HepG2 (cell line): ENCODE measurements at regions not wholly inside any gene's neighbourhood (a gene's known extent, or its start where the extent isn't known, plus 50 kb on each side); places are given as distances from the start of the nearest gene placed in this dataset.

Experiments used
- ATAC-seq: fragments of 200-7000 bp; cut with Tn5 transposase; 3 replicates; pipeline ENCODE4 v1.9.1; 2020; ENCODE audit warnings: mild to moderate bottlenecking, moderate library complexity
- BruUV-seq: library from RNA; stranded (reverse); fragments of 400-500 nt; replicated peaks from 2 replicates; lab custom pipeline; 2021; lab: Mats Ljungman, UMichigan
- CTCF ChIA-PET: fragments of 300-600 bp; formaldehyde crosslinking; extraction: SDS; loops from one replicate; lab custom pipeline; 2021; ENCODE audit warnings: low total read pairs, inconsistent platforms, low intra/inter-chr PET ratio; lab: Yijun Ruan, JAX
- POLR2A ChIA-PET: fragments of 350-600 bp; sonication (Branson Sonifier 250); formaldehyde crosslinking; loops from one replicate; lab custom pipeline; 2020; ENCODE audit warnings: antibody characterized with exemption, inconsistent platforms; lab: Yijun Ruan, JAX
- DNase-seq: peaks from one replicate; pipeline ENCODE4 v3.0.0-alpha.2; 2015; ENCODE audit warnings: low spot score
- FAIRE-seq: peaks from 3 replicates; lab custom pipeline; 2011; peaks lifted over from hg19 to GRCh38; lab: Jason Lieb, UNC
- H2AFZ ChIP-seq: one replicate; pipeline ENCODE4 v1.6.1; 2011; ENCODE audit warnings: low read length, inconsistent platforms
- H3K27ac ChIP-seq: fragments of 300-600 bp; 3 replicates; pipeline ENCODE4 v1.8.0; 2011; ENCODE audit warnings: mixed run types, mild to moderate bottlenecking, mixed read lengths, low read length, inconsistent platforms; ENCODE audit not compliant: insufficient read depth; ENCODE audit errors: extremely low read length
- H3K27me3 ChIP-seq, 2 experiments: fragments of 200-600 bp in 1 of 2; 2 replicates in 1 of 2; 3 replicates in 1 of 2; pipeline versions ENCODE4 v1.6.0 to v1.8.0; 2011; ENCODE audit warnings: low read length in 2 of 2, mild to moderate bottlenecking in 2 of 2, moderate library complexity in 2 of 2, inconsistent platforms in 1 of 2; ENCODE audit not compliant: insufficient read depth in 2 of 2, control insufficient read depth in 1 of 2
- H3K36me3 ChIP-seq, 2 experiments: fragments of 200-600 bp in 1 of 2; replicated peaks in 1 of 2; 2 replicates in 1 of 2; 3 replicates in 1 of 2; pipeline versions ENCODE4 v1.5.1 to v1.8.0; 2011; ENCODE audit warnings: low read length in 2 of 2, inconsistent platforms in 1 of 2; ENCODE audit not compliant: insufficient read depth in 2 of 2, control insufficient read depth in 1 of 2
- H3K4me1 ChIP-seq: 2 replicates; pipeline ENCODE4 v1.5.1; 2012; ENCODE audit warnings: low read length, inconsistent platforms; ENCODE audit not compliant: insufficient read depth
- H3K4me2 ChIP-seq: 2 replicates; pipeline ENCODE4 v1.6.0; 2011; ENCODE audit warnings: low read depth, low read length, inconsistent platforms
- H3K4me3 ChIP-seq, 3 experiments: fragments of 200-600 bp in 1 of 3; sonication (generic), shearing (Covaris generic) in 1 of 3; replicated peaks in 1 of 3; 2 replicates each; pipeline ENCODE4 v1.5.1; 2011 to 2016; ENCODE audit warnings: low read length in 3 of 3, inconsistent platforms in 2 of 3, low read depth in 2 of 3, mild to moderate bottlenecking in 2 of 3, control low read depth in 1 of 3, mixed read lengths in 1 of 3; ENCODE audit not compliant: insufficient read depth in 1 of 3
- H3K79me2 ChIP-seq: one replicate; pipeline ENCODE4 v1.6.1; 2011; ENCODE audit warnings: low read length, inconsistent platforms; ENCODE audit not compliant: insufficient read depth
- H3K9ac ChIP-seq: 2 replicates; pipeline ENCODE4 v1.6.0; 2011; ENCODE audit warnings: mild to moderate bottlenecking, low read depth, low read length, inconsistent platforms; ENCODE audit not compliant: insufficient read depth
- H3K9me3 ChIP-seq: 2 replicates; pipeline ENCODE4 v1.5.1; 2012; ENCODE audit warnings: mild to moderate bottlenecking, low read length
- H4K20me1 ChIP-seq: 2 replicates; pipeline ENCODE4 v1.6.0; 2011; ENCODE audit warnings: inconsistent platforms, mild to moderate bottlenecking, low read length, moderate library complexity; ENCODE audit not compliant: insufficient read depth
- CC2D1A ChIP-seq: sonication (generic); formaldehyde crosslinking; IDR thresholded peaks from 2 replicates; pipeline ENCODE4 v1.8.1; 2023; ENCODE audit warnings: mild to moderate bottlenecking, missing genetic modification reagents
- GLI4 ChIP-seq: sonication (generic); formaldehyde crosslinking; IDR thresholded peaks from 2 replicates; pipeline ENCODE4 v1.5.1; 2020; ENCODE audit warnings: missing genetic modification reagents, mild to moderate bottlenecking, moderate library complexity, borderline replicate concordance
- HIVEP1 ChIP-seq: sonication (generic); formaldehyde crosslinking; IDR thresholded peaks from 2 replicates; pipeline ENCODE4 v1.4.0; 2020; ENCODE audit warnings: mild to moderate bottlenecking, missing genetic modification reagents
- MAFF ChIP-seq: IDR thresholded peaks from 2 replicates; pipeline ENCODE4 v1.6.1; 2011; ENCODE audit warnings: low read depth, low read length, improper control_type of control experiment
- MAFK ChIP-seq, 2 experiments: IDR thresholded peaks in 1 of 2; conservative IDR thresholded peaks in 1 of 2; 2 replicates each; pipeline ENCODE4 v1.6.1; 2011; ENCODE audit warnings: improper control_type of control experiment in 2 of 2, low read length in 2 of 2
- ZFP36 ChIP-seq: fragments of 150-350 bp; IDR thresholded peaks from 2 replicates; pipeline ENCODE4 v1.6.1; 2018; ENCODE audit warnings: borderline replicate concordance, low read length, low read depth; ENCODE audit not compliant: partially characterized antibody
- ZNF510 ChIP-seq: sonication (generic); formaldehyde crosslinking; IDR thresholded peaks from 2 replicates; pipeline ENCODE4 v1.4.0; 2020; ENCODE audit warnings: low read depth, mild to moderate bottlenecking, missing genetic modification reagents
- ZSCAN12 ChIP-seq: sonication (generic); formaldehyde crosslinking; IDR thresholded peaks from 2 replicates; pipeline ENCODE4 v1.9.0; 2021; ENCODE audit warnings: mild to moderate bottlenecking, missing genetic modification reagents
- WGBS: methylation state at CpG from one replicate; pipeline ENCODE4 v1.1.6; 2017; ENCODE audit warnings: low lambda C conversion rate; 5-methylcytosine and 5-hydroxymethylcytosine counted together
- in situ Hi-C: cut with HindIII; loops from 2 replicates; pipeline ENCODE4 v1.10.0; 2017; ENCODE audit warnings: low pct_unique_long_range_greater_than_20kb; ENCODE audit not compliant: extremely low pct_ligation_motif_present
- intact Hi-C: fragments of 100-400 bp; cut with micrococcal nuclease; formaldehyde crosslinking; loops from one replicate; pipeline ENCODE4 v1.10.0; 2022; ENCODE audit not compliant: unreplicated experiment

DNA sequence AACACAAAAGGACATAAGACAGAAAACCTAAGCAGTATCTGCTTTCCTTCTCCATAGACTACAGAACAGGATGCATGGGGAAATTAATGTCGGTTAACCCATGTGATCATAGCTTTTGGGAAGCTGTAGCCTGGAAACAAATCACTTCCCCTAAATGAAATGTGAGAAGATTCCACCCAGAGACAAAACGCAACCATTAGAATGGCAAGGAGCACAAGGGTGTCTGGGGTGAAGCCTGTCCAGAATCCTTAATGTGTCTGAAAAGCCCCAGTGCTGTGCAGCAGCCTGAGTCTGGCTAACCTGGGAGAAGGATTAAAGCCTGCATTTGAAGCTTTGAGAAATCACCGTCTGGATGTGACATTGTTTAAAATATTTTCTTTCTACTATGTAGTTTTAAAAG lies 213.3 kb downstream of the ANKRD50 start:
- no TSS peak for BruUV-seq
- H3K27ac ChIP-seq = no peak overlapping the region
- TF ChIP-seq ZFP36 (no peak), CC2D1A (no peak), GLI4 (no peak), ZSCAN12 (CRISPR knock-in tag) (no peak), ZNF510 (no peak)
- H3K79me2 ChIP-seq = no peaks in the 10 kb centered on the region
- in situ Hi-C loops (no loop called here), intact Hi-C loops (no loop called here)
- 67% methylated on average over 3 of the region's 3 CpGs for WGBS
- H3K4me2 ChIP-seq = no peak overlapping the region
- no peaks in the 10 kb centered on the region for H3K4me1 ChIP-seq
- CTCF ChIA-PET = no interaction called here
- H3K9me3 ChIP-seq = no peaks in the 10 kb centered on the region
- ATAC-seq = no peak
- H2AFZ ChIP-seq = no peak overlapping the region
- no peaks in the 10 kb centered on the region for H3K36me3 ChIP-seq
- no peaks in the 10 kb centered on the region for H3K27me3 ChIP-seq
- no peak overlapping the region for H3K9ac ChIP-seq
- H3K4me3 ChIP-seq = no peak overlapping the region
- POLR2A ChIA-PET = no interaction called here
- no peaks in the 10 kb centered on the region for H4K20me1 ChIP-seq
- DNase-seq = no peak
- no peak for FAIRE-seq

DNA sequence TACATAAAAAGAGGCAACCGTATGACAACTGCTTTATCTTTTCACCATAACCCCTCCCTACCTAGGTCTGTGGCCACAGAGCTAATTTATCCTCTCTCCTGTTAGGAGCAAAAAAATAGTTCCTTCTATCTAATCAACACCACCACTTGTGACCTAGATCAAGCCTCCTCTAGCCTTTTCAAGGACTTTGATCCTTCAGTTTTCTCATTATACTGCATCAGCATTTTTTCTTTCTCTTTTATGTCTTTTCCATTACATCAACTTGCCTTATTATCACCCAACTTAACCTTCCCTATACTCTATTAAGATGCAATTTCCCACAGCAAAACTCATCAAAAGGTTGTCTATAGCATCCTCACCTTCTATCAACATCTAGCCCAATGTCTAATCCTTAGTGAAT lies 211.0 kb downstream of the ANKRD50 start:
- H3K9ac ChIP-seq = no peak overlapping the region
- no peak for FAIRE-seq
- H3K4me3 ChIP-seq = no peak overlapping the region
- TF ChIP-seq MAFF = peak; percentile 84
- no peak for TF ChIP-seq HIVEP1
- peak; percentile 89 for TF ChIP-seq MAFK (conservative IDR thresholded peaks at IDR 0.05 in 1 of 2, IDR thresholded peaks at IDR 0.05 in 1 of 2; ENCODE audit: low read length in 2 of 2)
- H3K27me3 ChIP-seq = no peaks in the 10 kb centered on the region
- H3K4me1 ChIP-seq = no peaks in the 10 kb centered on the region
- CTCF ChIA-PET = no interaction called here
- intact Hi-C loops (no loop called here), in situ Hi-C loops (no loop called here)
- H3K9me3 ChIP-seq = no peaks in the 10 kb centered on the region
- ATAC-seq = no peak
- DNase-seq = no peak
- H2AFZ ChIP-seq = no peak overlapping the region
- no peak overlapping the region for H3K4me2 ChIP-seq
- H4K20me1 ChIP-seq = no peaks in the 10 kb centered on the region
- BruUV-seq = no TSS peak
- 42% methylated on average over 1 of the region's 1 CpG for WGBS
- H3K79me2 ChIP-seq = no peaks in the 10 kb centered on the region
- POLR2A ChIA-PET = no interaction called here
- no peaks in the 10 kb centered on the region for H3K36me3 ChIP-seq
- no peak overlapping the region for H3K27ac ChIP-seq
